ENCODE measurements at regions not wholly inside any gene's neighbourhood (a gene's known extent, or its start where the extent isn't known, plus 50 kb on each side); places are given as distances from the start of the nearest gene placed in this dataset.
"Not testable (repeated sequence)": the region's sequence is repeated elsewhere in the genome, so short reads cannot be mapped to it uniquely, and the experiment has no call there.

- TF ChIP-seq CTCF, EZH2 (IDR thresholded peaks at IDR 0.05): not testable (repeated sequence)
Measured at GRCh38 chr1:243001003-243001402, 254.1 kb downstream of the CEP170 start.
